ENCODE measurements at regions not wholly inside any gene's neighbourhood (a gene's known extent, or its start where the extent isn't known, plus 50 kb on each side); places are given as distances from the start of the nearest gene placed in this dataset.
"Not testable (repeated sequence)": the region's sequence is repeated elsewhere in the genome, so short reads cannot be mapped to it uniquely, and the experiment has no call there.

GRCh38 chr6:149244105-149244504 lies 73.4 kb upstream of the TAB2 start:
- no peak for DNase-seq

- DNase-seq, result no peak
Measured at GRCh38 chr6:149246691-149247384, 70.7 kb upstream of the TAB2 start.

- no peak for DNase-seq
Measured at GRCh38 chr6:149247385-149247763, 70.1 kb upstream of the TAB2 start.

GRCh38 chr6:149248263-149248662 lies 69.2 kb upstream of the TAB2 start:
- not testable (repeated sequence) for DNase-seq

- peak; percentile 22 for DNase-seq
Measured at GRCh38 chr6:149248693-149249369, 68.7 kb upstream of the TAB2 start.

- DNase-seq, result no peak
Measured at GRCh38 chr6:149249370-149250357, 67.8 kb upstream of the TAB2 start.

GRCh38 chr6:149250951-149251350 lies 66.6 kb upstream of the TAB2 start:
- DNase-seq, result no peak

GRCh38 chr6:149252622-149253021 lies 64.9 kb upstream of the TAB2 start:
- no peak for DNase-seq

- DNase-seq, result no peak
Measured at GRCh38 chr6:149254253-149254652, 63.3 kb upstream of the TAB2 start.

- DNase-seq, result no peak
Measured at GRCh38 chr6:149259753-149260152, 57.8 kb upstream of the TAB2 start.

GRCh38 chr6:149260214-149260874 lies 57.2 kb upstream of the TAB2 start:
- DNase-seq, result no peak

GRCh38 chr6:149261364-149262040 lies 56.0 kb upstream of the TAB2 start:
- no peak for DNase-seq

GRCh38 chr6:149263321-149263720 lies 54.2 kb upstream of the TAB2 start:
- DNase-seq, result no peak

GRCh38 chr6:149264629-149265028 lies 52.9 kb upstream of the TAB2 start:
- DNase-seq, result peak; percentile 27

GRCh38 chr6:149265945-149266344 lies 51.6 kb upstream of the TAB2 start:
- DNase-seq, result no peak

GRCh38 chr6:149266659-149267058 lies 50.9 kb upstream of the TAB2 start:
- no peak for DNase-seq

- DNase-seq, result no peak
Measured at GRCh38 chr6:149267072-149267471, 50.4 kb upstream of the TAB2 start.

- DNase-seq, result no peak
Measured at GRCh38 chr6:149267513-149268043, 49.9 kb upstream of the TAB2 start.
